Activated CD4-positive, alpha-beta T cell treated with anti-CD3 and anti-CD28 coated beads for 36 hours (primary cell): ENCODE measurements at regions not wholly inside any gene's neighbourhood (a gene's known extent, or its start where the extent isn't known, plus 50 kb on each side); places are given as distances from the start of the nearest gene placed in this dataset.

Source experiments
- ATAC-seq: fragments of 200-7000 bp; cut with Tn5 transposase; one replicate; pipeline ENCODE4 v1.10.0; 2021; ENCODE audit warnings: mild to moderate bottlenecking, moderate library complexity
- CTCF ChIA-PET: fragments of 350-600 bp; sonication (Branson Sonifier 250); formaldehyde crosslinking; loops from one replicate; lab custom pipeline; 2021; ENCODE audit warnings: antibody characterized with exemption; lab: Charles Lee
- POLR2A ChIA-PET: fragments of 350-600 bp; sonication (Branson Sonifier 250); formaldehyde crosslinking; loops from one replicate; lab custom pipeline; 2021; ENCODE audit warnings: antibody characterized with exemption, inconsistent platforms; lab: Charles Lee
- DNase-seq: peaks from one replicate; pipeline ENCODE4 v3.0.0-alpha.2; 2020
- H3K27ac Mint-ChIP-seq: one replicate; pipeline ENCODE4 v1.8.0; 2021; ENCODE audit warnings: mixed read lengths
- H3K27me3 Mint-ChIP-seq: one replicate; pipeline ENCODE4 v1.8.0; 2021; ENCODE audit warnings: mixed read lengths
- H3K36me3 Mint-ChIP-seq: one replicate; pipeline ENCODE4 v1.8.0; 2021; ENCODE audit warnings: low read depth, mixed read lengths
- H3K4me1 Mint-ChIP-seq: one replicate; pipeline ENCODE4 v1.8.0; 2021; ENCODE audit warnings: mixed read lengths
- H3K4me3 Mint-ChIP-seq: one replicate; pipeline ENCODE4 v1.8.0; 2021; ENCODE audit warnings: mild to moderate bottlenecking, moderate library complexity, mixed read lengths
- H3K9me3 Mint-ChIP-seq: one replicate; pipeline ENCODE4 v1.8.0; 2021; ENCODE audit warnings: low read depth, mixed read lengths
- intact Hi-C, 2 experiments: fragments of 100-400 bp; cut with DNase I in 1 of 2; cut with micrococcal nuclease in 1 of 2; formaldehyde crosslinking; loops; one replicate each; pipeline versions ENCODE4 v1.14.2 to v1.15.1; 2022 to 2024; cut with DNase I, micrococcal nuclease

DNA sequence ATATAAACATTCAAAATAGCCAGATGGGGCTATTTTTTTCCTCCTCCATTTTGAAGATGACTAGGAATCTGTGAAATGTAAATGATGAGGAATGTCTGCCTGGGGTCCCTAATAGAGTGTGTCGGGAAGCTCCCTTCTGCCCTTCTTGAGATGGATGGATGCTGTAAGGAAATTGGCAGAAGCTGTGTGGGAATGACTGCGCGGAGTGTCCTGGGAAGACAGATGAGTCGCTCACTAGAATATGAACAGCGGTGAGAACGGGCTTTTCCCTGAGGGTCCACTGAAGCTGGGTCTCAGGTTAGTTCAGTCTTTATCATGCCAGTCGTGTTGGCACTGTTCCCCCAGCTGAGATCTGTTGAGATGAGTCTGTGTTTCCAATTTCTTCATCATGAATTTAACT lies 75.1 kb upstream of the PLPP4 start:
- no peak overlapping the region for H3K4me3 Mint-ChIP-seq
- ATAC-seq, result no peak
- H3K27me3 Mint-ChIP-seq, result peaks cover 7% of the 10 kb centered on the region
- H3K36me3 Mint-ChIP-seq, result no peaks in the 10 kb centered on the region
- intact Hi-C loops, result no loop called here
- no peak overlapping the region for H3K27ac Mint-ChIP-seq
- CTCF ChIA-PET, result interaction anchor here (0.7 kb wide), 1 partner anchor 7 kb away, joined by 4 read pairs; no protein-coding TSS in a partner anchor
- H3K4me1 Mint-ChIP-seq, result no peaks in the 10 kb centered on the region
- H3K9me3 Mint-ChIP-seq, result no peaks in the 10 kb centered on the region
- POLR2A ChIA-PET, result no interaction called here
- no peak for DNase-seq

DNA sequence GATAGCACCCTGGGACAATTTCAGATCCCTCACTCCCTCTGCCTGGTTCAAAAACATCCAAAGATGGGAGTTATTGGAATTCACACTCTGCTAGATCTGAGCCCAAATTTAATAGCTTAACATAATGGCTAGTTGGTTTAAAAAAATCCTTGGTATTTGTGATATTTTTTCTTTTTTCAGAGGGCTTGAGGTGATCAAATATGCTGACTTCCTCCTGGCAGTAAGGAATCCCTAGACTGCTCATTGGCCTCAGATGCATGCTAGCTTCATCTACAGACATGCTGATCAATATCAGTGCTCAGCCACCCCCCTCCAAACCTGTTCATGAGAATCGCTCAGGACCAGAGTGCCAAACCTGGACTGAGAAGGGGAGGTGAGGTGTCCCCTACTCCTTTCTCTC lies 74.7 kb upstream of the PLPP4 start:
- H3K36me3 Mint-ChIP-seq, result no peaks in the 10 kb centered on the region
- no peaks in the 10 kb centered on the region for H3K9me3 Mint-ChIP-seq
- intact Hi-C loops, result no loop called here
- ChIA-PET POLR2A (no interaction called here), CTCF (no interaction called here)
- no peak overlapping the region for H3K4me3 Mint-ChIP-seq
- ATAC-seq, result no peak
- H3K27me3 Mint-ChIP-seq, result peaks cover 6% of the 10 kb centered on the region
- no peak for DNase-seq
- H3K27ac Mint-ChIP-seq, result no peak overlapping the region
- H3K4me1 Mint-ChIP-seq, result no peaks in the 10 kb centered on the region

DNA sequence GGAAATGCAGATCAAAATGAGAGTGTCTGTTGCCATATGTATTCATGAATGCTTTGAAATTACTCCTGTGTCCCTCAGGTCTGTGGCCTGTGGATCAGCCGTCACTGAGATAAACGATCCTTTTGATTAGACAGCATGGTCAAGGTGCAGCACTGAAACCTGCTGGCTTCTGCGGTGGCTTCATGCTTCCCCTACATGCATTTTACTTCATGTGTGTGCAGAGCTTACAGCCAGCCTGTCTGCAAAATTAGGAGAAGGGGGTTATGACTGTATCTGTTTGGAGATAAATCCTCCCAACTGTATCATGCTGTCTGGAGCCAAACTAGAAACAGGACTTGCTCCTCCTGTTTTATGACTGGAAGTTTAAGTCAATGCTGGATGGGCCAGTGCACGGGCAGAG lies 71.0 kb upstream of the PLPP4 start:
- POLR2A ChIA-PET, result no interaction called here
- no peak overlapping the region for H3K4me3 Mint-ChIP-seq
- ATAC-seq (no peak), DNase-seq (no peak)
- intact Hi-C loops, result no loop called here
- no peak overlapping the region for H3K27ac Mint-ChIP-seq
- H3K36me3 Mint-ChIP-seq, result no peaks in the 10 kb centered on the region
- H3K9me3 Mint-ChIP-seq, result no peaks in the 10 kb centered on the region
- H3K27me3 Mint-ChIP-seq, result peaks cover 6% of the 10 kb centered on the region
- CTCF ChIA-PET, result no interaction called here
- H3K4me1 Mint-ChIP-seq, result no peaks in the 10 kb centered on the region

DNA sequence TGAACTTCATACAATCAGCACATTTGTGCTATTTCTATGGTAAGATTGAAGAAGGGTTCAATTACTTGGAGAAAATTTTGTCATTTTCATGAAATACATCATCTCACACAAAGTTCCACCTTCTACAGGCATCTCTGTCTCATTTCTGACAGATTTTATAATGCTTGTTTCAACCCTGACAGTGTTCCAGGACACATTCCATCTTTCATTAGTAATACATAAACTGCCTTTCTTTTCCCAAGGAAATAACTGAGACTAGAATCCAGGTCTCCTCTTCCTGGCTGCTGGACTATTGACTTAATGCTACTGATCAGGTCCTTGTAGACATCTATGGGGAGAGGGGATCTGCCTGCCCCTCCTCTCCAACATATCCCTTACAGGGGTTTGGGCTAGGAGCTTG lies 70.1 kb upstream of the PLPP4 start:
- intact Hi-C loops, result no loop called here
- POLR2A ChIA-PET, result no interaction called here
- Mint-ChIP-seq H3K27ac (no peak overlapping the region), H3K27me3 (peaks cover 5% of the 10 kb centered on the region), H3K36me3 (no peaks in the 10 kb centered on the region), H3K4me1 (no peaks in the 10 kb centered on the region), H3K9me3 (no peaks in the 10 kb centered on the region), H3K4me3 (no peak overlapping the region)
- DNase-seq (no peak), ATAC-seq (no peak)
- CTCF ChIA-PET, result no interaction called here

DNA sequence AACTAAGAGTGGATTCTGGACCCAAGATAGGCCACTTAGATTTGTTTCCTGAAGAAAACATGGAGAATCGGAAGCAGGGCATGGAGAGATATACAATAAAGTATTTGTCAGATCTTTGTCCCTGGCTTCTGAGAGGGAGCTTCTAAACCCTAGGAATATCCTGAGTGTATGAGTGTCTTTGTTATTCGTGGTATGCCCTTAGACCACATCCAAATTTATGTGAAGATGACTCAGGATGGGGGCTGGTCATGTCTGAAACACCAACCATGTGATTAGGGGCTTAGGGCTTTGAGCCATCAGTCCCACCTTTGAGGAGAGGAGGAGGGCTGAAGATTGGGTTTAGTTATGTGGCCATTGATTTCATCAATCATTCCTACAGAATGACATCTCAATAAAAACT lies 69.7 kb upstream of the PLPP4 start:
- no peak for DNase-seq
- Mint-ChIP-seq H3K27ac (no peak overlapping the region), H3K27me3 (peaks cover 4% of the 10 kb centered on the region), H3K4me3 (no peak overlapping the region), H3K4me1 (no peaks in the 10 kb centered on the region), H3K9me3 (no peaks in the 10 kb centered on the region), H3K36me3 (no peaks in the 10 kb centered on the region)
- ChIA-PET POLR2A (no interaction called here), CTCF (no interaction called here)
- intact Hi-C loops, result no loop called here
- ATAC-seq, result no peak

DNA sequence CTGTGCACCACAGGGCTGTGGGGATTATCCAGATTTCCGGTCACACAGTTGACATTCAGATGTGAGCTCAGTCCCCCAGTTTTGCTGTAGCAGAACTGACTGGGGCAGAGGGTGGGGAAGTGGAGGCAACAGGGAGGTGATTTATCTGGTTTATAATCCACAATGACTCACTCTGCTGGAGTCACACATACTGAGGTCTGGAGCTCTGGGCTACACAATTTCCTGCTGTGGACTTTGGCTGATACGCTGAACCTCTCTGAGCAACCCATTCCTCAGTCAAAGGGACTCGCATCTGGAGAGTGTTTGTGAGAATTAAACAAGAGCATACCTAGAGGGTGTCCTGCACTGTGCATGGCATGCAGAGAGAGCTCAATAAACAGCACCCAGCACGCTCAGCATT lies 64.8 kb upstream of the PLPP4 start:
- no peak overlapping the region for H3K4me3 Mint-ChIP-seq
- CTCF ChIA-PET, result no interaction called here

DNA sequence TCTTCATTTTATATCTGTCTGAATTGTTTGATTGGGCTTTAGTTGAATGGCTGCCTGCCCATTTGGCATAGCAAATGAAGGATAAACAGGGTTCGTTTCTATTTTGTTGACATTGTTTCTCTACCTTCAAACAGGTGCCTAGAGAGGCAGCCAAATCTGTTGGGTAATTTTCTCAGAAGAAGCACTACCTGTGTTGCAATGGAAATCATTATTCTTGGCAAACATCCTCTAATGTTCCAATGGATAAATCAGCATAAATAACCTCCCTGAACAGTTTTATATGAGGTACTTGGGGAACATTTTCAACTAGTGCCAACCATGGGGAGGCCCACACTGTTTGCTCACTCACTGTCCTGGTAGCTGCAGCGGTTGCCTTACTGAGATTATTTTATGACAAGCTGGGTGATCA lies 64.4 kb upstream of the PLPP4 start:
- H3K9me3 Mint-ChIP-seq, result no peaks in the 10 kb centered on the region
- intact Hi-C loops, result no loop called here
- ChIA-PET CTCF (no interaction called here), POLR2A (no interaction called here)
- H3K4me1 Mint-ChIP-seq, result no peaks in the 10 kb centered on the region
- H3K4me3 Mint-ChIP-seq, result no peak overlapping the region
- ATAC-seq (no peak), DNase-seq (no peak)
- H3K27me3 Mint-ChIP-seq, result peaks cover 15% of the 10 kb centered on the region
- H3K27ac Mint-ChIP-seq, result no peak overlapping the region
- no peaks in the 10 kb centered on the region for H3K36me3 Mint-ChIP-seq

More for the DNA sequence above, 64.8 kb upstream of the PLPP4 start:
- Mint-ChIP-seq H3K4me1 (no peaks in the 10 kb centered on the region), H3K27ac (no peak overlapping the region), H3K9me3 (no peaks in the 10 kb centered on the region), H3K27me3 (peaks cover 15% of the 10 kb centered on the region), H3K36me3 (no peaks in the 10 kb centered on the region)
- DNase-seq (no peak), ATAC-seq (no peak)
- intact Hi-C loops, result no loop called here
- POLR2A ChIA-PET, result no interaction called here

DNA sequence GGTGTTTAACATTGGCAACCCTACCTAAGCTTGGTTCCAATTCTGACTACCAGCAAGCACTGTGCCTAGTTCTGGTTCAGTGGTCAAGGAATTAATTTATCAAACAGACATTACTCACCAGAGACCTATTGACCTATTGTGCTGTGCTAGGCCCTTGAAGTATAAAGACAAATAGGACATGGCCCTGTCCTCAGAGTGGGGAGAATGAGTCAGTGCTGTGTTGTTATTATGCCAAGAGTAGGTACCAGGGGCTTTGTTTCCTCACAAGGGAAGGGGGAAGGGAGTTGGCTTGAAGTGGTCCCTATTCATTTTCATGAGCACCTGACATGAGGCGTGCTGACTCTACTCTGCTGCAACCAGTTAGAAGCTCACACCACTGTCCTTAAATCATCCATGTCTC lies 62.6 kb upstream of the PLPP4 start:
- DNase-seq (no peak), ATAC-seq (no peak)
- Mint-ChIP-seq H3K27ac (no peak overlapping the region), H3K4me3 (no peak overlapping the region), H3K36me3 (no peaks in the 10 kb centered on the region), H3K4me1 (no peaks in the 10 kb centered on the region), H3K27me3 (peaks cover 15% of the 10 kb centered on the region), H3K9me3 (no peaks in the 10 kb centered on the region)
- ChIA-PET CTCF (no interaction called here), POLR2A (no interaction called here)
- intact Hi-C loops, result no loop called here

DNA sequence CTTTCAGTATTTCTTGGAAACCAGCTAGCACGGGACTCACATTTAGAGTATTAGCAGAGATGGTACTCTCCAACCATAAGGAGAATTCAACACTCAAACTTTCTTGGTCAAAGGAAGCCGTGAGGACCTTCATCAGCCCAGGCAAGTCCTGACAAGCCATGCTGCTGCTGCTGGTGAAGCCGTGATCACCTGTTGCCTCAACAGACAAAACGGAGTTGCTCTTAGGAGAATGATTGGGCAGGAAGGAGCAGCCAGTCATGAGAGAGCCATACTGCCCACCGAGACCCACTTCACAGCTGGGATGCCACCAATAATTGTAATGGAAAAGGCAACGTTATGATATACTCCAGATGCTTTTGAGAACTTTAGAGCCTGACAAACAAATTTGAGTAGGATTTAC lies 60.8 kb upstream of the PLPP4 start:
- ChIA-PET CTCF (no interaction called here), POLR2A (no interaction called here)
- intact Hi-C loops, result no loop called here
- H3K9me3 Mint-ChIP-seq, result no peaks in the 10 kb centered on the region
- no peak overlapping the region for H3K27ac Mint-ChIP-seq
- H3K27me3 Mint-ChIP-seq, result peaks cover 15% of the 10 kb centered on the region
- no peak overlapping the region for H3K4me3 Mint-ChIP-seq
- DNase-seq (no peak), ATAC-seq (no peak)
- H3K36me3 Mint-ChIP-seq, result no peaks in the 10 kb centered on the region
- no peaks in the 10 kb centered on the region for H3K4me1 Mint-ChIP-seq

DNA sequence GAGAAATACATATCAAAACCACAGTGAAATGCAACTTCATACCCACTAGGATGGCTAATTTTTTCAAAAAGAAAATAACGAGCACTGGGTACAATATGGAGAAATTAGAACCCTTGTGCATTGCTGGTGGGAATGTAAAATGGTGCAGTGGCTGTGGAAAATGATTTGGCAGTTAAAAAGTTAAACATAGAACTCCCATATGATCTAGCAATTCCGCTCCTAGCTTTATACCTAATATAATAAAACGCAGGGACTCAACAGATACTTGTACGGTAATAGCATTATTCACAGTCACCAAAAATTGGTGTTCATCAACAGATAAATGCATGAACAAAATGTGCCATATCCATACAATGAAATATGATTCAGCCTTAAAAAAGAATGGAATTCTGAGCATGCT lies 58.8 kb upstream of the PLPP4 start:
- Mint-ChIP-seq H3K27me3 (peaks cover 12% of the 10 kb centered on the region), H3K36me3 (no peaks in the 10 kb centered on the region), H3K9me3 (no peaks in the 10 kb centered on the region), H3K4me1 (no peaks in the 10 kb centered on the region), H3K4me3 (no peak overlapping the region), H3K27ac (no peak overlapping the region)
- POLR2A ChIA-PET, result no interaction called here
- ATAC-seq, result no peak
- intact Hi-C loops, result no loop called here
- CTCF ChIA-PET, result interaction anchor here (0.9 kb wide), 1 partner anchor 26 kb away, joined by 3 read pairs; no protein-coding TSS in a partner anchor
- DNase-seq, result no peak

DNA sequence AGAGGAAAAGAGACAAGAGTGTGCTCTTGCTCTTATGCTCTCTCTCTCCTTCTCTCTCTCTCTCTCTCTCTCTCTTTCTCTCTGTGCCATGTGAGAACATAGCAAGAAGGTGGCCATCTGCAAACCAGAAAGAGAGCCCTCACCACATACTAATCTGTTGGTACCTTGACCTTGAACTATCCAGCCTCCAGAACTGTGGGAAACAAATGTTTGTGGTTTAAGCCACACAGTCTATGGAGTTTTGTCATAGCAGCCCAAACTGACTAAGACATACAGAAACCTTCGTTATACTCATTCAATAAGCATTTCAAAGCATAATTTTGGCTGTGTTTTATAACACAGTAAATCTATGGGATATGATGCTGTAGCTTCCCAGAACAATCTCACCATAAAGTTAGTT lies 56.4 kb upstream of the PLPP4 start:
- H3K36me3 Mint-ChIP-seq, result no peaks in the 10 kb centered on the region
- intact Hi-C loops, result no loop called here
- ATAC-seq, result no peak
- no peak overlapping the region for H3K27ac Mint-ChIP-seq
- no peaks in the 10 kb centered on the region for H3K9me3 Mint-ChIP-seq
- POLR2A ChIA-PET, result no interaction called here
- no peaks in the 10 kb centered on the region for H3K4me1 Mint-ChIP-seq
- no peak for DNase-seq
- no peaks in the 10 kb centered on the region for H3K27me3 Mint-ChIP-seq
- CTCF ChIA-PET, result no interaction called here
- H3K4me3 Mint-ChIP-seq, result no peak overlapping the region

DNA sequence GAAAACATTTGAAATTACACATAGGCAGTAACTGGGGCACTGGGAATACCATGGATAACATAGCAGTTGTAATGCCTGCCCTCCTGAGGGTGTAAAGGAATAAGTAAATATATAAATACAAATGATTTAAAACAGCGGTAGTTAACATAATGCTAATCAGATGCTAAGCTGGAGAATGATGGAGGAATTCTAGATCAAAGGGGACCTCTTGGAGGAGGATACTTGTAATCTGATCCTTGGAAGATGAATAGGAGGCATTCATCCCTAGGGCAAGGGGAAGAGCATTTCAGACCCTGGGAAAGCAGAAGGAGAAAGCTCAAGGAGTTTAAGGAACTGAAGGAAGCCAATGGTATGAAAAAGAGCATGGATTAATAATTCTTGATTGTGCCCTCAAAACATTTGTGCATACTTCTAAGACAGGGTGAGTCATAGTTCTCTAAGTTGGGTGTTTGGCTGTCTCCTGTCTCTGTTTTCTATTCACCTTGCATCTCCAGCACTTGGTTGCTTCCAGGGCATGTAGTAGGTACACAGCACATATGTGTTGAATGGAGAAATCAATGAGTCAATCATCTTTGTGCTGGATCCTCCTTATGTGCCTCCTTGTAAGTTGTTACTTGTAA lies 54.8 kb upstream of the PLPP4 start:
- H3K4me3 Mint-ChIP-seq, result no peak overlapping the region
- H3K27ac Mint-ChIP-seq, result no peak overlapping the region
- H3K36me3 Mint-ChIP-seq, result no peaks in the 10 kb centered on the region
- no peak for ATAC-seq
- no peak for DNase-seq
- intact Hi-C loops, result no loop called here
- no peaks in the 10 kb centered on the region for H3K27me3 Mint-ChIP-seq
- no peaks in the 10 kb centered on the region for H3K9me3 Mint-ChIP-seq
- CTCF ChIA-PET, result no interaction called here
- POLR2A ChIA-PET, result no interaction called here
- no peaks in the 10 kb centered on the region for H3K4me1 Mint-ChIP-seq

DNA sequence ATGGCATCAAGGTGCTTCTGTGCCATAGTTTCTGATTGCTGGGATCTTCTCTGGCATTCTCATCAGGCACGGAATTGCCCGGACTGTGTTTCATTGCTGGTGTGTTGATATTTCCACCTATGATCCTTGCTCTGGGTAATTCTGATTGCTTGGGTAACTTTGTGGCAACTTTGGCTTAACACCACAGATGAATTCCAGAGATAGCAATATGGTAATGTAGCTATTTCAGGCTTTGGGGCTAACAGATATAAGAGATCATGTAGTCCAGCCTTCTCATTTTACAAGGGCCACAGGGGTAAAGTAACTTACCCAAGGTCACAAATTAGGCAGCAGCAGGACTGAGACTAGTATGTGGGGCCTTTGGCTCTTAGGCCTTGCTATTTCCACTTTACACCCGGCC lies 53.9 kb upstream of the PLPP4 start:
- POLR2A ChIA-PET, result no interaction called here
- no peak for DNase-seq
- Mint-ChIP-seq H3K4me1 (no peaks in the 10 kb centered on the region), H3K27me3 (peaks cover 1% of the 10 kb centered on the region), H3K27ac (no peak overlapping the region), H3K36me3 (no peaks in the 10 kb centered on the region), H3K4me3 (no peak overlapping the region), H3K9me3 (no peaks in the 10 kb centered on the region)
- intact Hi-C loops, result no loop called here
- no peak for ATAC-seq
- CTCF ChIA-PET, result no interaction called here
